Fibroblast of lung (primary cell): ENCODE measurements at regions not wholly inside any gene's neighbourhood (a gene's known extent, or its start where the extent isn't known, plus 50 kb on each side); places are given as distances from the start of the nearest gene placed in this dataset.

Experiments
- DNase-seq, 2 donors: peaks; one replicate each; pipeline versions ENCODE4 v3.0.0 to v3.0.0-alpha.2; 2010; ENCODE audit warnings: low read depth in 2 of 2
- H2AFZ ChIP-seq: 2 replicates; pipeline ENCODE4 v1.5.1; 2012; ENCODE audit warnings: low read length, control low read depth, inconsistent platforms
- H3K27ac ChIP-seq: 2 replicates; pipeline ENCODE4 v1.5.1; 2011; ENCODE audit warnings: low read length, control low read depth; ENCODE audit not compliant: insufficient read depth
- H3K27me3 ChIP-seq: 2 replicates; pipeline ENCODE4 v1.5.1; 2011; ENCODE audit warnings: mild to moderate bottlenecking, low read length; ENCODE audit not compliant: control insufficient read depth, insufficient read depth
- H3K36me3 ChIP-seq: 2 replicates; pipeline ENCODE4 v1.5.1; 2011; ENCODE audit warnings: low read length; ENCODE audit not compliant: control insufficient read depth, insufficient read depth
- H3K4me1 ChIP-seq: 2 replicates; pipeline ENCODE4 v1.5.1; 2011; ENCODE audit warnings: low read length; ENCODE audit not compliant: control insufficient read depth, insufficient read depth; ENCODE audit errors: extremely low read depth
- H3K4me2 ChIP-seq: 2 replicates; pipeline ENCODE4 v1.5.1; 2011; ENCODE audit warnings: low read length, control low read depth; ENCODE audit not compliant: insufficient read depth; ENCODE audit errors: extremely low read depth
- H3K4me3 ChIP-seq, 4 experiments: fragments of 200-600 bp in 1 of 4; sonication (generic) in 1 of 4; replicated peaks in 1 of 4; 2 replicates each; pipeline ENCODE4 v1.5.1; 2011 to 2016; ENCODE audit warnings: low read length in 4 of 4, low read depth in 3 of 4, mild to moderate bottlenecking in 3 of 4, control low read depth in 2 of 4, inconsistent platforms in 1 of 4, mixed read lengths in 1 of 4; ENCODE audit not compliant: insufficient read depth in 1 of 4; ENCODE audit errors: control extremely low read depth in 1 of 4
- H3K79me2 ChIP-seq: 2 replicates; pipeline ENCODE4 v1.5.1; 2012; ENCODE audit warnings: mild to moderate bottlenecking, low read length, inconsistent platforms; ENCODE audit not compliant: control insufficient read depth, insufficient read depth
- H3K9ac ChIP-seq: 2 replicates; pipeline ENCODE4 v1.5.1; 2011; ENCODE audit warnings: mild to moderate bottlenecking, low read length, control low read depth; ENCODE audit not compliant: insufficient read depth
- H3K9me3 ChIP-seq: 2 replicates; pipeline ENCODE4 v1.5.1; 2012; ENCODE audit warnings: low read depth, low read length; ENCODE audit not compliant: control insufficient read depth, insufficient read depth
- H4K20me1 ChIP-seq: 2 replicates; pipeline ENCODE4 v1.5.1; 2011; ENCODE audit warnings: low read length; ENCODE audit not compliant: control insufficient read depth, insufficient read depth; ENCODE audit errors: extremely low read depth
- CTCF ChIP-seq, 2 donors: IDR thresholded peaks in 1 of 2; conservative IDR thresholded peaks in 1 of 2; 1 replicate in 1 of 2; 2 replicates in 1 of 2; pipeline ENCODE4 v1.5.1; 2011 to 2012; ENCODE audit warnings: low read length in 2 of 2, control low read depth in 1 of 2, inconsistent platforms in 1 of 2, low read depth in 1 of 2, mild to moderate bottlenecking in 1 of 2
- EZH2 ChIP-seq: IDR thresholded peaks from 2 replicates; pipeline ENCODE4 v1.5.1; 2012; ENCODE audit warnings: low read length, control low read depth, mild to moderate bottlenecking; ENCODE audit errors: missing control alignments

GRCh38 chr9:108549184-108549583, 306.6 kb downstream of the ACTL7B start:
- Histone ChIP-seq H3K4me2 (no peak overlapping the region), H3K79me2 (no peaks in the 10 kb centered on the region), H3K27me3 (no peaks in the 10 kb centered on the region), H3K27ac (no peak overlapping the region), H2AFZ (no peak overlapping the region), H3K9me3 (no peaks in the 10 kb centered on the region), H3K4me3 (no peak overlapping the region), H3K36me3 (no peaks in the 10 kb centered on the region), H3K4me1 (peaks cover 3% of the 10 kb centered on the region), H3K9ac (no peak overlapping the region), H4K20me1 (no peaks in the 10 kb centered on the region)
- no peak for DNase-seq
- TF ChIP-seq EZH2 (no peak), CTCF (conservative IDR thresholded peaks at IDR 0.05 in 1 of 2, IDR thresholded peaks at IDR 0.05 in 1 of 2; ENCODE audit: low read depth in 1 of 2, low read length in 2 of 2) (no peak)

- Histone ChIP-seq H3K9me3 (no peaks in the 10 kb centered on the region), H4K20me1 (no peaks in the 10 kb centered on the region), H3K79me2 (no peaks in the 10 kb centered on the region), H3K9ac (no peak overlapping the region), H3K4me1 (peaks cover 3% of the 10 kb centered on the region), H3K36me3 (no peaks in the 10 kb centered on the region), H3K4me2 (no peak overlapping the region), H2AFZ (no peak overlapping the region), H3K4me3 (no peak overlapping the region), H3K27me3 (no peaks in the 10 kb centered on the region), H3K27ac (no peak overlapping the region)
- DNase-seq, result peak in 1 of 2 donors; percentile 23
- TF ChIP-seq CTCF (conservative IDR thresholded peaks at IDR 0.05 in 1 of 2, IDR thresholded peaks at IDR 0.05 in 1 of 2; ENCODE audit: low read depth in 1 of 2, low read length in 2 of 2), result no peak
- TF ChIP-seq EZH2, result no peak
These were observed 308.2 kb downstream of the ACTL7B start for GRCh38 chr9:108547411-108548135.

GRCh38 chr9:108546215-108546614, 309.6 kb downstream of the ACTL7B start:
- DNase-seq, result peak in 1 of 2 donors; percentile 45
- no peak overlapping the region for H2AFZ ChIP-seq

More at GRCh38 chr9:108546215-108546614, 309.6 kb downstream of the ACTL7B start:
- Histone ChIP-seq H3K9ac (no peak overlapping the region), H3K27me3 (no peaks in the 10 kb centered on the region), H4K20me1 (no peaks in the 10 kb centered on the region), H3K4me3 (no peak overlapping the region), H3K79me2 (no peaks in the 10 kb centered on the region), H3K4me1 (no peaks in the 10 kb centered on the region), H3K27ac (no peak overlapping the region), H3K9me3 (no peaks in the 10 kb centered on the region), H3K4me2 (no peak overlapping the region), H3K36me3 (no peaks in the 10 kb centered on the region)
- TF ChIP-seq CTCF (conservative IDR thresholded peaks at IDR 0.05 in 1 of 2, IDR thresholded peaks at IDR 0.05 in 1 of 2; ENCODE audit: low read depth in 1 of 2, low read length in 2 of 2) (no peak), EZH2 (no peak)
